Esophagus mucosa (tissue), 1 donor: ENCODE measurements at regions not wholly inside any gene's neighbourhood (a gene's known extent, or its start where the extent isn't known, plus 50 kb on each side); places are given as distances from the start of the nearest gene placed in this dataset.

ENCODE experiments used
- ATAC-seq: fragments of 200-7000 bp; cut with Tn5 transposase; one replicate; pipeline ENCODE4 v1.9.1; 2020
- donor health status: DM: yes; HTN: yes; CAD: no.

DNA sequence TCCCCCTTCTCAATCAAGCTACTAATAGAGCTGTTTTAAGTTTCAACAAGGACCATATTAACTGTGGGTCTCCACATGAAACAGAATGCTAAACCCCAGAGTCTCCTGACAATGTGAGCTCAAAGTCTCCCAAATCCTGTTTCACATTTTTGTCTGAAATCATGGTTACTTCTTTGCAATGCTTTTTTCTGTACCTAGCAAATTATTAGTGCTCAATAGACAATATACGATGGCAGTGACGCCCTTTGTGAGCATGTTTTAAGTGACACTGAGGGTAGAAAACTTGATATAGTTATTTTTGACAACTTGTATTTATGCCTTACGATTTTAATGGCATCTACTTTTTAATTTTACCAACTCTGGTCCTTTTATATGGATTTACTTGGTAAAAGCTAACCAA, 85.4 kb upstream of the SOX5 start:
- ATAC-seq = no peak

DNA sequence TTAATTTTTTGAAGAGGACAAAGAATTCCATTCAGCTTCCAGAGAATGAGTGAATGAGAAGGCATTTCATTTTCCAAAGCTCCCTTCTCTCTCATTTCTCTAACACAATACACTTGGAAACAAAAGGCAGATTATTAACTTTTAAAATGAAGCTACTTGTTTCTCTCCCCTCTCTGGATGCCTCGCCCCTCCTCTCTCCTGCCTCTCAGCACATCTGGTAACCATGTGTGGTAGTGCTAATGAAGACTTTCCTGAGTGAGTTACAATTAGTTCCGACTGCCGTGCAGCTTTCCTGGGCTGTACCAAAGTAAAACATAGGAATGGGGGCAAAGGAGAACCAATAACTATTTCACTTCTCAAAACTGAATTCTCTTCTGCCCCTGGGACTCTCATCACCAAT, 84.7 kb upstream of the SOX5 start:
- no peak for ATAC-seq

DNA sequence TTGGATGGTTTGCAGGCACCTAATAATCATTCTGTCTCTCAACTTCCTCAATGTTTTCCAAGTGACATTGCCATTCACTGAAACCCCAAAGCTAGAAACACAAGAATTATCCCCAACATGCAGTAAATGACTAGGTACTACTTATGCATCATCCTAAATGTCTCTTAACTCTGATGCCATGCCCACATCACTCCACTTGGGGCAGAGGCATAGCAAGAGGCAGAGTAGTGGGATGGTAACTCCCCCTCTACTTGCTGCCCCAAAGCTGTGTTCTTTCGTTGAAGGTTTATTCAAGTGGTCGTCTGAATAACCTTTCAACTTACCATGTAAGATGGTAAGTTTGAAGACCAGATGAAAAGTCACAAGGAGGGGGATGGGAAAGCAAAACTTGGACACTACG, 77.9 kb upstream of the SOX5 start:
- ATAC-seq = no peak

DNA sequence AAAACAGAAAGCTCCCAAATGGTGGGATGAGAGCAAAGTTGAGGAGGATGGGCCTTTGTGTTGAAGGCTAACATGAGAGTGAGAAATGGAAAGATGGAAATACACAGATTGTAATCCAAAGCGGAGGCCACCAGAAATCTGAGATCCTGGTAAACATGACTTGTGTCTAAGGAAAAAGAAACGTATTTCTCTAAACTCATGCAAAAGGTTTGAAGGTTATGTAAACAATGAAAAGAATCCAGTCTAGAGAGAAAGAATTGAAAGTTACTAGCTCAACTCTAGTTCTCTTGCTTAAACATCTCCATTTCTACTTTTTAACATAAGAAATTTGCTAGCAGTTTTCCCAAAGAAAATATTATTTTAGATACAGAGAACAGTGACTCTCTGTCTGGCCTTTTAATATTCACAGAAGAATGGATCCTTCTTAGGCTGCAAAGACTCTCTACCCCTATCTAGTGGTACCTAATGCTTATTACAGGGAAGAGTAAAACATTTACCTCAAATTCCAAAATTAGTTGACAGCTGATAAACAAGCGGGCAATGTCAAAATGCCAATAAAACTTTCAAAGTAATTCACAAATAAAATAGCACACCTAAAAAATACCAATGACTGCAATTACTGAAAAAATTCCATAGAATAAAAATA, 75.8 kb upstream of the SOX5 start:
- no peak for ATAC-seq

DNA sequence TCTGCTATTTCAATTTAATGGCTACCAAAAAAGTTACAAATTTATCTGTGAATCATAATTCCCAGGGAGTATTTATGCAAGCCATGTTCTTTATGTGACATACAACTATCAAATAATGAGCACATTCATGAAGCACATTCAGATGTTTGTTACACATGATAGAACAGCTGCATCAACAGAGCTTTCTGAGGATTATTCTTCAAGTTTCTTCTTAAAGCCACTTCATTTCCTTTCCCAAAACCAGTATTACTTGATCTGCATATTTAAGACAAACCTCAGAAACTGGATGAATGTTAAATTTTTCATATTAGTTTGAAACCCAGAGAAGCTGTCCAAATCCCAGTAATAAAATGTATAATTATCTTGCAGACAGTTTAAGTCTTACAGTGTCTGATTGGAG, 73.6 kb upstream of the SOX5 start:
- no peak for ATAC-seq

DNA sequence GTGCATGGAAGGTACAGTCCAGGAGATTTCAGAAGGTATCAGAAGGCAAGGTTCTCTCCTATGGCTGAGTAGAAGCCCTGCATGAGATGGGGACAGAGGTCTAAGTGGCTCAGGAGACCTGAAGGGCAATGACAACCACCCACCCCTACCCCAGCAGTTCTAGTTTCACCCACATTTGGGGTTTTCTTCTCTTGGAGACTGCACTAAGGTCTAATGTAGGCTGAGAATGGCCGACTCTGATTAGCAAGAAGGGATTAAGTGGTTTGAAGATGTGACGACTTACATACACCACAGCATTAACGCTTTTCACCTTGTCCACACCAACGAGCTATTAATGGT, 71.7 kb upstream of the SOX5 start:
- ATAC-seq = no peak

DNA sequence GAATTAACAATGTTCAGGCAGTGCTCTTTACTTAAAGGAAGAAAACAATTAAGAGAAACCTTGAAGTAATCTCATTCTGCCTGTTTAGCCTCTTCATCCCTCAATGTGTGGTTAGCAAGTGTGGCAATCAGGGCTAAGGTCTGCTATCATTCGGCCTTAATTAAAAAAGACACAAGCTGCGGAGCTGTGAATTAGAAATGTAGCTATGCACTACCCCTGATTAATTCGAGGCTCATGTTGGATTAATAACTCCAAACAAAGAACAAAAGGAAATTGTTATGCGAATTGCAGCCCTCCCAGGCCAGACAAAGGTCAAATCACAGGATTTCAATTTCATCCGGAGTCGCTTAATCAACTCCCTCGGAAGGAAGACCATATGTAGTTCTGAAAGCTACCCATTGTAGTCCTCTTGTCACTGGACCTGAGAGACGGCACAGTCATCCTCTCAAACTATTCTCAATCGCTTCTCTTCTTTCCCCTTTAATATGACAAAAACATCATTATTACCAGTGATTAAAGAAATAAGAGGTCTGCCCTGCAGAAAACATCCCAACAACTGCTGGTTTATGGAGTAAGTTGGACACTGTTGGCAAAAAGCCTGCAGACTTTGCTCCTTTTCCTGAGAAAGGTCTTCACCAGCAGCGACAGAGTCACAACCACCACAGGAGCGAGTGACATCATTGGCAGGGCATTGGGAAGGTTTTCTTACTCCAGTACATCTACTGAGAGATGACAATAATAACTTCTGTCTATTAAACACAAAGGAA, 71.1 kb upstream of the SOX5 start:
- no peak for ATAC-seq

DNA sequence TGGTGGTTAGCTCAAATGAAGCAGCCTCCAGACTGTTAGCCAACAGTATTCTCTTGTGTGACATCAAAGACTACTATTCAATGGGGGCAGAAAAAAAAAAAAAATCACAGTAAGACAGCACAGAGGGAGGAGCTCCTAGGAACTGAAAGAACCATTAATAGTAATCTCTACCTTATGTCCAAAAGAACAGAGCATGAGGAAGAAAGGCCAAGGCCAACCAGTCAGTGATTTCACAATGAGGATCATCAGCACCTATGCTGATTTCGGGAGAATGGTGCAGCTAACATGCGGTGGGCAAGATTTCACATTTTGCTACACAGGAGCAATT, 66.3 kb upstream of the SOX5 start:
- ATAC-seq = no peak

DNA sequence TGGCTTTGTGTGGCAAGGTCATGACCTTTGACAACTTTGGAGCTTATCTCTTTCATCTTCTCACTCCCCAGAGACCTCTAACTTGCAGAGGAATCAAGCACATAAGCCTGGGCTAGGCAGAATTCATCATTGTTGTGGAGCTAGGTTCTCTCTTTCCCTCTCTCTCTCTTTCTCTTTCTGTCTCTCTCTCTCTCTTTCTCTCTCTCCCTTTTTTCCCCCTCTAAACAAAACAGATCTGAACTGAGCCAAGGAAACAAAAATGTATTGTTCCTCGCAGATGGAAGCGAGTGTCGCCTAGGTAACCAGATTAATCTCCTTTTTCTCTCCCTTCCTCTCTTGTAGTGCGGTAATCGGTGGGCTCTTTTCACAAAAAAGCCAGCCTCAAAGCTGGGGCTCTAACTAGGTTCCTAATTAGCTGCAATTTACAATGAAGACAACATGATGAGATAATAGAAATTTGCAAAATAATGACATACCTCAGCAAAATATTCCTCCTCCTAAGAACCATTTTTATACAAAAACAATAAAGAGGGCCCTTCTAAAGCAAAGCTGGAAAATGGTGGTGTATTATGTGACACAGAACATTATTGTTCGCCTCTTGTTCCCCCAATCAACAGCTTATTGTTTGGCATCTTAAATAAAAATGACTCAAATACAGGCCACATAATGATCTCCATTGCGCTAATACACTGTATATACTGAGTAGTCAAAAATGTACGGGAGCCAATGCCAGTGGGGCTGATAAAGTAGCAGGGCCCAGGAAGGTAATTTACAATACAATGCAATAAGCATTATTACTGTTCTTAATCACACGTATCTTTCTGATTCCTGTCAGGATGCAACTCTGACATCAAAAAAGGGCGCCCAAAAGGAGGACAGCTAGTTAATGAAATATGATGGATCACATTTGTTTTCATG, 65.7 kb upstream of the SOX5 start:
- no peak for ATAC-seq

DNA sequence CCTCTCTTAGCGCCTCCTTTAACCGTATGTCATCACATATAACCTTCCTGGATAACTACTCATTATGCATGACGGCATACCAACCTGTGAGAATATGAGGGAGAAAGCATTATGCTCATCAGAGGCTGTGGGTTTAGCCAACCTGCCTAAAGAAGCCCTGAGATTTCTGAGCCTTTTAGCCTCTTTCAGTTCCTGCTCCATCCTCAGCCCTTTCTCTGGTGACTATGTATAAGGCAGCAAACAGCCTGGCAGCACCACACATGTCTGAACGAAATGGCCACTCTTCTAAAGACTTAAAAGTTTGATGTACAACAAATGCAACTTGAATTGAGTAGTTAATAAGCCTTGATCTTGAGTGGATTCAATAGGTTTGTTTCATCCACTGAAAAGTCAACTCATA, 64.8 kb upstream of the SOX5 start:
- no peak for ATAC-seq

DNA sequence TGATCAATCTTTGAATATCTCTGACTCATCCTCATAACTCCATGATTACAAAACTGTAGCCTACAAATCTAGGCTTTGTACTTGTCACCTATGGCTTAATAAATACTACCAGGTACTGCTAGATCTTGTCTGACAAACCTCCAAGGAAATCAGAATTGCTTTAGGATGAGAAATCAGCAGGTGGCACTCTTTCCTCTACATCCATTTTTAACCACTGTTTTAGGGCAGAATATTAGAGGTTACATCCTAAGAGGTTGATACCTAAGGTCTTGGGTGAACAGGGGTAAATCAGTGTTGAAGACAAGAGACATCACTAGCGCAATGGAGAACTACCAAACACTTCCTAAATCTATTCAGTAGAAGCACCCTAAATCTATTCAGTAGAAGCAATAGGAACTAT, 63.1 kb upstream of the SOX5 start:
- no peak for ATAC-seq

DNA sequence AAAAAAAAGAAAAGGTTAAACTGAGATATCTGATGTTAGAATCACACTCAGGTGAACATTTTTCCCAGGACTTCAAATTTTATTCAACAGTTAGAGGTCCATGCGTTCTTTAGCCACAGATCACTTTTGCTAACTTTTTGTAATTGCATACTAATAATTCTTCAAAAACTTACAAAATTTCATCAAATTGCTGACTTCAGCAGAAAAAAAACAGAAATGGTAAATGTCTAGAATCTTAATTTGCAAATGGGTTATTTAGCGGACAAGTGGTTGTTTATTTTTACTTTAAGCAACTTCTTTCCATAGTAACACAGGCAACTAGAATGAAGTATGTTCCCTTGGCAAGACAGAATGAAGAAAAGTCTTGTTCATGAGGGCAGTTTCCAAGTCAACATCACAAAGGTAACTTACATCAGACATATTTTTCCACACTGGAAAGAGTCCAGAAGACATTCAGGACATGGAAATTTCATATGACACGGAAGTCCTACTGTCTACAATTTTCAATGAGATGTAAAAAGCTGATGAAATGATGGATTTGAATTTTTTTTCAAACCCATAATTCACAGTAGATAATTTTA, 62.5 kb upstream of the SOX5 start:
- no peak for ATAC-seq

DNA sequence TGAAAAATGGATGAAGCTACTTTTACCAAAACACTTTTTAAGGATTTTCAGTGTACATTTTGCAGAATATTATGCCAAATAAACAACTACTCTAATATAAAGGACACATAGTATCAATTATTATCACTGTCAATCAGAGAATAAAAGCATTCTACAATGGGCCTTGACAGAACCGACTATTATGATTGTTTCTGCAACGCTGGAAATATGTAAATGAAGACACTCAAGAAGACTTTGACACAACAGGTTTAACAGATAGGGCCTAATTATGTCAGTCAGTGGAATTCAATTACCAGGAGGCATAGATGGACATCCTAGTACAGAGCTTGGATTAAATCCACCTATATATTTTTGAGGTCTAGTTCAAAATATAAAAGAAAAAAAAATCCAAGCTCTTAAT, 58.7 kb upstream of the SOX5 start:
- no peak for ATAC-seq
